ENCODE measurements at regions not wholly inside any gene's neighbourhood (a gene's known extent, or its start where the extent isn't known, plus 50 kb on each side); places are given as distances from the start of the nearest gene placed in this dataset.

- Histone ChIP-seq H3K4me2 (ENCODE audit: low read length) (no peak overlapping the region), H3K9me3 (replicated peaks; ENCODE audit: low read length) (no peaks in the 10 kb centered on the region), H3K36me3 (ENCODE audit: insufficient read depth, low read length) (no peaks in the 10 kb centered on the region), H3K4me3 (ENCODE audit: low read length) (no peak overlapping the region), H3K9ac (ENCODE audit: low read depth, low read length) (no peak overlapping the region), H3K4me1 (ENCODE audit: control insufficient read depth, insufficient read depth, low read length) (peaks cover 29% of the 10 kb centered on the region), H3K27me3 (ENCODE audit: control insufficient read depth, insufficient read depth, low read length) (peaks cover 5% of the 10 kb centered on the region)
These were observed 96.9 kb upstream of the FSHR start for GRCh38 chr2:49251251-49251650.

GRCh38 chr2:49248506-49248905 lies 94.2 kb upstream of the FSHR start:
- Histone ChIP-seq H3K36me3 (ENCODE audit: insufficient read depth, low read length) (no peaks in the 10 kb centered on the region), H3K4me2 (ENCODE audit: low read length) (peak overlapping the region; percentile 60), H3K27me3 (ENCODE audit: control insufficient read depth, insufficient read depth, low read length) (no peaks in the 10 kb centered on the region), H3K4me1 (ENCODE audit: control insufficient read depth, insufficient read depth, low read length) (peaks cover 29% of the 10 kb centered on the region), H3K4me3 (ENCODE audit: low read length) (no peak overlapping the region), H3K9ac (ENCODE audit: low read depth, low read length) (peak overlapping the region; percentile 24), H3K9me3 (replicated peaks; ENCODE audit: low read length) (no peaks in the 10 kb centered on the region)

GRCh38 chr2:49241991-49242390 lies 87.7 kb upstream of the FSHR start:
- Histone ChIP-seq H3K4me1 (ENCODE audit: control insufficient read depth, insufficient read depth, low read length) (no peaks in the 10 kb centered on the region), H3K4me2 (ENCODE audit: low read length) (no peak overlapping the region), H3K9ac (ENCODE audit: low read depth, low read length) (no peak overlapping the region), H3K9me3 (replicated peaks; ENCODE audit: low read length) (no peaks in the 10 kb centered on the region), H3K4me3 (ENCODE audit: low read length) (no peak overlapping the region), H3K27me3 (ENCODE audit: control insufficient read depth, insufficient read depth, low read length) (peaks cover 9% of the 10 kb centered on the region), H3K36me3 (ENCODE audit: insufficient read depth, low read length) (no peaks in the 10 kb centered on the region)

- no peaks in the 10 kb centered on the region for H3K9me3 ChIP-seq (replicated peaks; ENCODE audit: low read length)
- H3K36me3 ChIP-seq (ENCODE audit: insufficient read depth, low read length): no peaks in the 10 kb centered on the region
- peaks cover 9% of the 10 kb centered on the region for H3K27me3 ChIP-seq (ENCODE audit: control insufficient read depth, insufficient read depth, low read length)
- H3K9ac ChIP-seq (ENCODE audit: low read depth, low read length): no peak overlapping the region
- no peak overlapping the region for H3K4me2 ChIP-seq (ENCODE audit: low read length)
- no peak overlapping the region for H3K4me3 ChIP-seq (ENCODE audit: low read length)
- H3K4me1 ChIP-seq (ENCODE audit: control insufficient read depth, insufficient read depth, low read length): no peaks in the 10 kb centered on the region
These were observed 87.2 kb upstream of the FSHR start for GRCh38 chr2:49241501-49241900.

GRCh38 chr2:49240608-49241007 lies 86.3 kb upstream of the FSHR start:
- Histone ChIP-seq H3K27me3 (ENCODE audit: control insufficient read depth, insufficient read depth, low read length) (peaks cover 9% of the 10 kb centered on the region), H3K4me3 (ENCODE audit: low read length) (no peak overlapping the region), H3K9me3 (replicated peaks; ENCODE audit: low read length) (no peaks in the 10 kb centered on the region), H3K4me2 (ENCODE audit: low read length) (no peak overlapping the region), H3K36me3 (ENCODE audit: insufficient read depth, low read length) (no peaks in the 10 kb centered on the region), H3K9ac (ENCODE audit: low read depth, low read length) (no peak overlapping the region), H3K4me1 (ENCODE audit: control insufficient read depth, insufficient read depth, low read length) (no peaks in the 10 kb centered on the region)

GRCh38 chr2:49238604-49238960 lies 84.3 kb upstream of the FSHR start:
- Histone ChIP-seq H3K4me2 (ENCODE audit: low read length) (no peak overlapping the region), H3K4me1 (ENCODE audit: control insufficient read depth, insufficient read depth, low read length) (no peaks in the 10 kb centered on the region), H3K27me3 (ENCODE audit: control insufficient read depth, insufficient read depth, low read length) (peaks cover 9% of the 10 kb centered on the region), H3K9me3 (replicated peaks; ENCODE audit: low read length) (no peaks in the 10 kb centered on the region), H3K36me3 (ENCODE audit: insufficient read depth, low read length) (no peaks in the 10 kb centered on the region), H3K4me3 (ENCODE audit: low read length) (no peak overlapping the region), H3K9ac (ENCODE audit: low read depth, low read length) (no peak overlapping the region)

- Histone ChIP-seq H3K9me3 (replicated peaks; ENCODE audit: low read length) (no peaks in the 10 kb centered on the region), H3K36me3 (ENCODE audit: insufficient read depth, low read length) (no peaks in the 10 kb centered on the region), H3K4me2 (ENCODE audit: low read length) (no peak overlapping the region), H3K4me1 (ENCODE audit: control insufficient read depth, insufficient read depth, low read length) (no peaks in the 10 kb centered on the region), H3K27me3 (ENCODE audit: control insufficient read depth, insufficient read depth, low read length) (peaks cover 9% of the 10 kb centered on the region), H3K9ac (ENCODE audit: low read depth, low read length) (no peak overlapping the region), H3K4me3 (ENCODE audit: low read length) (no peak overlapping the region)
These were observed 83.7 kb upstream of the FSHR start for GRCh38 chr2:49237867-49238603.

- H3K4me1 ChIP-seq (ENCODE audit: control insufficient read depth, insufficient read depth, low read length): no peaks in the 10 kb centered on the region
- H3K36me3 ChIP-seq (ENCODE audit: insufficient read depth, low read length): no peaks in the 10 kb centered on the region
- no peaks in the 10 kb centered on the region for H3K9me3 ChIP-seq (replicated peaks; ENCODE audit: low read length)
- no peak overlapping the region for H3K4me3 ChIP-seq (ENCODE audit: low read length)
- peaks cover 9% of the 10 kb centered on the region for H3K27me3 ChIP-seq (ENCODE audit: control insufficient read depth, insufficient read depth, low read length)
- H3K4me2 ChIP-seq (ENCODE audit: low read length): no peak overlapping the region
- no peak overlapping the region for H3K9ac ChIP-seq (ENCODE audit: low read depth, low read length)
These were observed 82.0 kb upstream of the FSHR start for GRCh38 chr2:49236316-49236715.

- H3K27me3 ChIP-seq (ENCODE audit: control insufficient read depth, insufficient read depth, low read length): no peaks in the 10 kb centered on the region
- no peaks in the 10 kb centered on the region for H3K4me1 ChIP-seq (ENCODE audit: control insufficient read depth, insufficient read depth, low read length)
- H3K9me3 ChIP-seq (replicated peaks; ENCODE audit: low read length): no peaks in the 10 kb centered on the region
- no peak overlapping the region for H3K4me3 ChIP-seq (ENCODE audit: low read length)
- no peak overlapping the region for H3K9ac ChIP-seq (ENCODE audit: low read depth, low read length)
- no peaks in the 10 kb centered on the region for H3K36me3 ChIP-seq (ENCODE audit: insufficient read depth, low read length)
- no peak overlapping the region for H3K4me2 ChIP-seq (ENCODE audit: low read length)
These were observed 72.0 kb upstream of the FSHR start for GRCh38 chr2:49226360-49226759.

GRCh38 chr2:49225126-49225525 lies 70.8 kb upstream of the FSHR start:
- H3K9ac ChIP-seq (ENCODE audit: low read depth, low read length): no peak overlapping the region
- H3K27me3 ChIP-seq (ENCODE audit: control insufficient read depth, insufficient read depth, low read length): no peaks in the 10 kb centered on the region
- H3K4me2 ChIP-seq (ENCODE audit: low read length): no peak overlapping the region
- H3K4me3 ChIP-seq (ENCODE audit: low read length): no peak overlapping the region
- H3K36me3 ChIP-seq (ENCODE audit: insufficient read depth, low read length): no peaks in the 10 kb centered on the region
- no peaks in the 10 kb centered on the region for H3K9me3 ChIP-seq (replicated peaks; ENCODE audit: low read length)
- no peaks in the 10 kb centered on the region for H3K4me1 ChIP-seq (ENCODE audit: control insufficient read depth, insufficient read depth, low read length)

- Histone ChIP-seq H3K27me3 (ENCODE audit: control insufficient read depth, insufficient read depth, low read length) (no peaks in the 10 kb centered on the region), H3K4me3 (ENCODE audit: low read length) (no peak overlapping the region), H3K9ac (ENCODE audit: low read depth, low read length) (no peak overlapping the region), H3K4me2 (ENCODE audit: low read length) (no peak overlapping the region), H3K4me1 (ENCODE audit: control insufficient read depth, insufficient read depth, low read length) (no peaks in the 10 kb centered on the region), H3K9me3 (replicated peaks; ENCODE audit: low read length) (no peaks in the 10 kb centered on the region), H3K36me3 (ENCODE audit: insufficient read depth, low read length) (no peaks in the 10 kb centered on the region)
These were observed 70.2 kb upstream of the FSHR start for GRCh38 chr2:49224426-49225010.

GRCh38 chr2:49222975-49223528 lies 68.7 kb upstream of the FSHR start:
- no peaks in the 10 kb centered on the region for H3K36me3 ChIP-seq (ENCODE audit: insufficient read depth, low read length)
- no peaks in the 10 kb centered on the region for H3K9me3 ChIP-seq (replicated peaks; ENCODE audit: low read length)
- no peaks in the 10 kb centered on the region for H3K27me3 ChIP-seq (ENCODE audit: control insufficient read depth, insufficient read depth, low read length)
- H3K9ac ChIP-seq (ENCODE audit: low read depth, low read length): no peak overlapping the region
- H3K4me1 ChIP-seq (ENCODE audit: control insufficient read depth, insufficient read depth, low read length): no peaks in the 10 kb centered on the region
- H3K4me3 ChIP-seq (ENCODE audit: low read length): no peak overlapping the region
- no peak overlapping the region for H3K4me2 ChIP-seq (ENCODE audit: low read length)

Data from skeletal muscle satellite cell (primary cell).